VCaP (cell line): ENCODE measurements at regions not wholly inside any gene's neighbourhood (a gene's known extent, or its start where the extent isn't known, plus 50 kb on each side); places are given as distances from the start of the nearest gene placed in this dataset.

Source experiments
- H3K27ac ChIP-seq: fragments of 450-650 bp; 2 replicates; pipeline ENCODE4 v1.5.1; 2017
- CTCF ChIP-seq: fragments of 450-650 bp; conservative IDR thresholded peaks from 2 replicates; pipeline ENCODE4 v1.5.1; 2017; ENCODE audit warnings: mild to moderate bottlenecking, moderate library complexity

GRCh38 chr5:110341836-110342235 is 384.6 kb downstream of the TMEM232 start:
- TF ChIP-seq CTCF: no peak
- no peak overlapping the region for H3K27ac ChIP-seq

DNA sequence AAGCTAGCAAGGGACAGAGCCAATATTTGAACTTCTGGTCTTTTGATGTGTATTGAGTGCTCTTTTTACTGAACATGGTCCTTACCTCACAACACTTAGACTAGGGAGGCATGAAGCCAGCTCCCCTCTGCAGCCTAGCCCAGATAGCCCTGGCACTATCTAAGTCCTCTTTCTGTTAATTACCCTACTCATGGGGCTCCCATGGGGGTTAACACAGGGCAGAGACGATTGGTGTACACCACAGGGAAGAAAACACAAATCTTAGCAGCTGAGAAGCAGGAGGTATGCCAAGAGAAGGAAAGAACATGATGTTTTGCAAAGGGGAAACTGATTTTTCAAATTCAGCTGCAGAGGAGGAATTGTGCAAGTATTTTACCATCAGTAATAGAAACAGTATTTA is 383.8 kb downstream of the TMEM232 start:
- H3K27ac ChIP-seq: no peak overlapping the region
- TF ChIP-seq CTCF: no peak

- H3K27ac ChIP-seq: no peak overlapping the region
- TF ChIP-seq CTCF: no peak
Observed at GRCh38 chr5:110343616-110344015, 382.9 kb downstream of the TMEM232 start.

GRCh38 chr5:110345623-110346022 is 380.8 kb downstream of the TMEM232 start:
- TF ChIP-seq CTCF: no peak
- H3K27ac ChIP-seq: no peak overlapping the region

- H3K27ac ChIP-seq: no peak overlapping the region
- TF ChIP-seq CTCF: no peak
Observed at GRCh38 chr5:110346893-110347358, 379.5 kb downstream of the TMEM232 start.

DNA sequence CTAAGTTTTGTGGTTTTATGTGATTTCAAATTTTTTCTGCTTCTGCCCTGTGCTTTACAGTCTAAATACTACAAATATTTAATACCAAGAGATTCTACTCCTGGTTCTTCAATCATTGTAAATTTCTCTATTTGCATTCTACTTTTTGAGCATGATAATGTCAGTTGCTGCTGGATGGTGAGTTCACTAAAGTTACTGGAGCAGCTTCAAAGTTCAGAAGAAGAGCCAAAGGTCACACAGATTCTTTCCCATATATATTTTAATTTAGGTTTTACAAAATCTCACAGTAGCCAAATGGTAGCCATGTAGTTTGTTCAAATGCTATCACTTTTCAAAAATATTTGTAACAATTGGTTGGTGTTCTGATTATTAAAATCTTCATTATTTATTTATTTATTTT is 378.7 kb downstream of the TMEM232 start:
- no peak for TF ChIP-seq CTCF
- no peak overlapping the region for H3K27ac ChIP-seq

DNA sequence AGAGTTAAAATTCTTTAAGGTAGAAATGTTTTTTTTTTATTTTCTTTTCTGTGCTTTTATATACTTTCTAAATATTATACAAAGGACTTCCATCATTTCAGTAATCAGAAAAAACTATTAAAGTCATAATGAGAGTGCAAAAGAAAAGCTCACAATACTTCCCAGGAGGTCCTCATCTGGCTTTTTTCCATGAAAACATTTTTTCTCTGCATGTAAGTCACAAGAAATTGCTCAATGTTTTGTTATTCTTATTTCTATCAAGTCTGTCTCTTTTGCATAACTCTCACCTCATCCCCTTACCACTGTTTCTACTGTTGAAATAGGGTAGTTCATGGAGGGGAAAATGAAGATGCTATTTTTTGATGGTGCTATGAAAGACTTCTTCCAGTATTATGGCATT is 375.0 kb downstream of the TMEM232 start:
- TF ChIP-seq CTCF: no peak
- no peak overlapping the region for H3K27ac ChIP-seq

DNA sequence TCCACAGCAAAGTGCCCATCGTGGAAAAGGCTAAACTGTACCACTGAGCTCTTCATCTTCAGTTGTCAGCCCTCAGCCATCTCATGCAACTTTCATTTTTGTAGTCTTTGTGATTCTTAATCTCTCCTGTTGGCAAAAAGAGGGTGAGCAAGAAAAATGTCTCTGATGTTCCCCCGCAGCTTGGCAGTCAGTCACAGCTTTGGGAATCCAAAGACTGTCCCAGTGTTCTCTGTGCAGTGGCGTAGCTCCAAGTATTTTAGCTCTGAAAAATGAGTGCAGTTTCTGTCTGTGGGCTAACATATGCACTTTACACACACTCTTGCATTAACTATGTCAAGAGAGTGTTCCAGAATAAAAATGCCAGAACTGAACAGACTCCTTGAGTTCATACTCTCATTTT is 372.2 kb downstream of the TMEM232 start:
- H3K27ac ChIP-seq: no peak overlapping the region
- TF ChIP-seq CTCF: no peak
